Stimulated activated CD8-positive, alpha-beta memory T cell treated with anti-CD3 and anti-CD28 coated beads, Interleukin-7, amount 100 ng/mL, for 1 hour (primary cell): ENCODE measurements at regions not wholly inside any gene's neighbourhood (a gene's known extent, or its start where the extent isn't known, plus 50 kb on each side); places are given as distances from the start of the nearest gene placed in this dataset.
"Not testable (repeated sequence)": the region's sequence is repeated elsewhere in the genome, so short reads cannot be mapped to it uniquely, and the experiment has no call there.

Source experiments
- DNase-seq, 2 donors: peaks; one replicate each; pipeline ENCODE4 v3.0.0-alpha.2; 2020; ENCODE audit warnings: low read depth in 2 of 2

DNA sequence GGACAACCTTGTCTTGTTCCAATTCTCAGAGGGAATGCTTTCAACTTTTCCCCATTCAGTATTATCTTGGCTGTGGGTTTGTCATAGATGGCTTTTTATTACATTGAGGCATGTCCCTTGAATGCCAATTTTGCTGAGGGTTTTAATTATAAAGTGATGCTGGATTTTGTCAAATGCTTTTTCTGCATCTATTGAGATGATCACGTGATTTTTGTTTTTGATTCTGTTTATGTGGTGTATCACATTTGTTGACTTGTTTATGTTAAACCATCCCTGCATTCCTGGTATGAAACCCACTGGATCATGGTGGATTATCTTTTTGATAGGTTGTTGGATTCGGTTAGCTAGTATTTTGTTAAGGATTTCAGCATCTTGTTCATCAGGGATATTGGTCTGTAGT, 885.6 kb upstream of the SLC39A10 start:
- not testable (repeated sequence) for DNase-seq

DNA sequence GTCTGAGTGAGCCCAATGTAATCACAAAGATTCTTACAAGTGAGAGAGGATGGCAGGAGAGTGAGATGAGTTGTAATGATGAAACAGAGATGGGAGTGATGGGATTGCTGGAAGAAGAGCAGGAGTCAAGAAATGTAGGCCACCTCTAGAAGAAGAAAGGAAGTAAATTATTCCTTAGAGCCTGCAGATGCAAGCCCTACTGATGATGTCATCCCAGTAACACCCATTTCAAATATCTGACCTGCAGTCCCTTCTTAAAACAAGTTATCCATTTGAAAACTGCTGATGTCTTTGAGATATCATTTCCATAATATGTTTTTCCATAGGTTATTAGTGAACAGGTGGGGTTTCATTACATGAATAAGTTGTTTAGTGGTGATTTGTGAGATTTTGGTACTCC, 888.0 kb upstream of the SLC39A10 start:
- no peak for DNase-seq

DNA sequence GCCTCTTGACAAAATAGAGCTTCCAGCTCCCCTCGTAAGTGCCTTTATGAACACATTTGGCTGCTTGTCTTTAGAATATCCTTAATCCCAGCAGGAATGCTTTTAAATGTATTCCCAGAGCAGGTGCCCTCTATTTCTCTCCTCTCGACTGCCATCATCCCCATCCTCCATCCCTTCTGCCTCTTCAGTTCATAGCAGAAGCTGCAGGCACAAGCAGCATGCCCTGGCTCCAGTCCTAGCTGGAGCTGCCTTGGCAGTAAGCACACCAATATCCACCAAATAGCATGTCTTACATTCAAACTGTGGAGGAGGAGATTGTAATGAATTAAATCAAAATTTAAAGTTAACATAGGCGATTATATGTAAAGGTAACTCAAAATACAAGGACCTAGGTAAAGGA, 891.3 kb upstream of the SLC39A10 start:
- no peak for DNase-seq

DNA sequence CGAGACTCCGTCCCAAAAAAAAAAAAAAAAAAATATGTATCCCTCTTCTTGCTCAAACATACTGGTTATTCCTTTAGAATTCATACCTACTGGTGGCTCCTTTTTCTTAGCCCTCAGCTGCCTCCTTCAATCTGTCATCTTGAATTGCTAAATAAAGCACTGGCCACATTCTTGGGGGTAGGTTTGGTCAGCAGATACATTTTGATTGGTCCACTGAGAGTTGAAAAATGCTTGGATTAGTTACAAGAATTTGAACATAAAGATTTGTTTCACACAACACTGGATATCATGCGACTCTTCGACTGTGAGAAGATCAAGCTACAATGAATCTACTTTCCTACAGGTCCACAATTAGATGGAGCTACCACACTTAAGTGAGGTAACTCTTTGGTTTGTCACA, 906.1 kb upstream of the SLC39A10 start:
- DNase-seq, result no peak

DNA sequence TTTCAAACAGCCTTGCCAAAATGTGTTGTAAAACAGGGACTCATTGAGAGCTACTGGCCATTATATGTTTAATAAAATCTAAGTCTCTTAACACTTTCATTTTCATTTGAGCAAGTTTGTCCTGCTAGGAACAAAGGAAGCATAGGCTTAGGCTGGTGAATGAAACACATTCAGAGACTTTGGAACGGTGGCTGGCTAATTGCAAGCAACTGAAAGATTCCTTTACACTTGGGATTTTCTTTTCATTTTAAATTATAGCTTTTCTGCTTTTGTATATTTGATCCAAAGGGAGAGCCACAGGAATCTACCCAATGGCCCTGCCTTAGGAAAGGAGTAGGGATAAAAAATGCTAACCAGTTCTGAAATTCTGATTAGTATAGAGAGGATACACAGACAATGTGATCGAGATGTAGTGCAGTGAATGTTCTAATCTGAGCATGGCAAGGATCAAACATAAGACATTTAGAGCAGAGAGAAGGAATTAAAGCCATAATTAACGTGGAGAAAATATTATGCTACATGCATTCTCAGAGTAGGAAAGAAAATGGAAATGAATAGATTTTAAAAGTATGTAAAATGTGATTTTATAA, 911.4 kb upstream of the SLC39A10 start:
- DNase-seq, result no peak

DNA sequence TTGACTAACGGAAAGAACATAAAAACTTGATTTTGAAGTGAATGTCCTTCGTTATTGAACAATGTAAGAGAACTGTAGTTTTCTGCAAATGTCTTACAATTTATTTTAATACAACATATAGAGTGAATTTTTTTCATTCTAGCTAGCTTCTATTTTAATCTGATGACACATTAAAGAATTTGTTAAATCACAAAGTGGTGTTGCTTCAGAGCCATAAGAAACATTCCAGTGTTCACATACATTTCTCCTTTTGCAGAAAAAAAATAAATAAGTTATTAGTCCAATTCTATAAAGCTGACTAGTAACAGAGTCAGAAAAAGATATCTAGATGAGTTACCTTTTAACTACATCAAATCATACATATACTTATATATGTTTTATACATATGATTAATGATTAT, 914.3 kb upstream of the SLC39A10 start:
- no peak for DNase-seq

DNA sequence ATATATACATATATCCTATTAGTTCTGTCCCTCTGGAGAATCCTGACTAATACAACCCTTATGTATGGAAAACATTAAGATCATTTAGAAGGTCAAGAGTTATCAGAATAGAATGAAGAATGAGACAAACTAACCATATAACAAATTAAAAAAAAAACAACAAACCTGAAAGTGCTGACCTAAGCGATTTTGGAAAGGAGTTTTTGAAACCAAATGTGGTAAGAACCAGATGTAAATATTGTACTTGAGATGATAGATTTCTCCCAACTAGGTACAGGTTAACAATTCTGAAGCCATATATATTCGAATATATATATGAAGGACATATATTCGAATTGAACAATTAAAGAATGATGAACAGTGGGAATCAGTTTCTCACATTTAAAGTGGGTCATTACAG, 917.8 kb upstream of the SLC39A10 start:
- no peak for DNase-seq

DNA sequence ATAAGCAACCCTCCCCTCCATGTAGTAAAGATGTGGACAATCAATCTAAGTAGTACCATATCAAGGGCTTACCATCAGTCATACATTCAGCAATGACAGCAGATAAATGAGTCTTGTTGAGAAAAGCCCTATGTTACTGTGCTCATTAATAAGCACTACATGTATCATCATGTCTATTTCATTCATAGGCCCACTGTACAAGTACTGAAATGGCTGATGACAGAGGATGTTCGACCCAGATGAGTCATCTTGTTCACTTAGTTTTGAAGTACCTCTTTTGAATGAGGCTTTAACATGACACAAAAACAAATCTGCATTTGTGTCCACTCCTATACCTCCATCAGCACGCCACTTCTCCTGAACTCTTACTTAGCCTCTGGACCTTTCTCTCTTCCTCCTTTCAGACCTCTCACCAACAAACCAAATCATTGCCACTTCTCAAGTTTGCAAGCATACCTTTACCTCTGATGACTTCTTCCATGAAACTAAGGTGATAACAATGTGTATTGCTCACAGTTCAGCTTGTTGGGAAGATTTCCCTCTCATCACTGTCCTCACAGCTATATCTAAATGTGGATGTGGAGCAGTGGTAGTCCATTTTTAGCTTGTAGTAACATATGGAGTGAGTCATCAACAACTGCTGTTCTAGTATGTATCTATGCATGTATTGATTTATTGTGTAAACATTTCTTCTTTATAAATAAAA, 921.0 kb upstream of the SLC39A10 start:
- DNase-seq, result no peak

DNA sequence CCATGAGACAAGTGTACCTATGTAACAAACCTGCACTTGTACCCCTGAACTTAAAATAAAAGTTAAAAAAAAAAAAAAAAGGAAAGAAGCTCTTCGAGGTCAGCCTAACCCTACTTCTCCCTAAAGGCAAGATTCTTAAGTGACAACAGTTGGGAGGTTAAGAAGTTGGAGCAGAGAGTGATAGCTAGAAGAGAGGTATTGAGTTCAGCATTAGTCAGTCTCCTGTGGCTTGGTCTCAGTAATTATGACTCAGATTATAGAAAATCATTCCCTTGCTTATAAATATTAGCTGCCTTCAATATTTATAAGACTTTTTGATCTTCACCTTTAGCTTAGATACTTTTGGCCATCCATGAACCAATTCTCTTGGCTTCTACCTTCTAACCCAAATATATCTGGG, 926.8 kb upstream of the SLC39A10 start:
- DNase-seq, result no peak

DNA sequence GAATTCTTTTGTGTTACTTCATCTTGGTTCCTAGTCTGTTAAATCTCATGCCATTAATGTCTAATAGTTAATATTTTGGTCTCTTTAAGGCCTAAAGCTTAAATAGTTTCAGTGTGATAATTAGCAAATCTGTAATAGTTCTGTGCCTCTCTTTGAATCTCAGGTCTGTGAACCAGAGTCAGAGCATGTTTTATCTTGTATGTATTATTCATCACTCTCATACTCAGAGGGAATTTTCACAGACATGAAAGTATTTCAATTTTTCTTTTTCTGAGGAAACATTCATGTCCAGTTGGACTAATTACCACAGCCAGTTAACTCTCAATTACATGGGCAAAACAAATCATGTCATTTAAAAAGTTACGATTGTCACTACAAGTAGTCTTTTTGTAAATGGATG, 931.9 kb upstream of the SLC39A10 start:
- no peak for DNase-seq

DNA sequence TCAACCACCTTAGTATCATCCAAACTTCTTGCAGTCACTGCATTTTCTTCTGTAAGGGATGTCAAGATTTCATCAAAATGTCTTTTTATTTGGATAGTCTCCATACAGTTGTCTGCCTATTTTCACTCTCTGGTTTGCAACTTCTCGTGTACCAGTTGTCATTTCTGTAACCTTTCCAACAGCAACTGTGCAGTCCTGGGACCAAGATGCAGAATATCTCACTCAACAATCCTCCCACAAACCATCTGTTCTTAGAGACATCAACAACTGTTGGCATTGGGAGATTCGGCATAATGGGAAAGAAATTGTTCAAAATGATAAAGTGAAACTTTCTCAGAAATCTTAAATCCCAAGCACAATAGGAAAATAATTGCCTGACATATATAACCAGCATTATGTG, 933.6 kb upstream of the SLC39A10 start:
- DNase-seq, result no peak

DNA sequence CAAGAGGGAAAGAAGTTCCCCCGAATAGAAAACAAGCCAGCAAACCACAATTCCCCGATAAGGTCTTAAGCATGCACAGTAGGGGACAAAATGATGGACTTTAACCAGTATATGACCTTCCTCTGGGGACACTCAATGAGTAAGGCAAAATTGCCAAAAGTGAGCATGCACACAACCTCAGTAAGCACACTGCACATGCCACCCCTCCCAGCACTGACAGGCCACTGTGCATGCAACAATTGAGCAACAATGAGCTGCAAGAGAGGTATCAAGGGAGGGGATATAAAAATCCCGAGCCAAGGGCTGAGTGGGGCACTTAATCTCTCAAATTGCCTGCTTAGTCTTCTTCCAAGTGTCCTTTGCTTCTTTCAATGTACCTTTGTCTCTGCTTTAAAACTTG, 935.8 kb upstream of the SLC39A10 start:
- no peak for DNase-seq

DNA sequence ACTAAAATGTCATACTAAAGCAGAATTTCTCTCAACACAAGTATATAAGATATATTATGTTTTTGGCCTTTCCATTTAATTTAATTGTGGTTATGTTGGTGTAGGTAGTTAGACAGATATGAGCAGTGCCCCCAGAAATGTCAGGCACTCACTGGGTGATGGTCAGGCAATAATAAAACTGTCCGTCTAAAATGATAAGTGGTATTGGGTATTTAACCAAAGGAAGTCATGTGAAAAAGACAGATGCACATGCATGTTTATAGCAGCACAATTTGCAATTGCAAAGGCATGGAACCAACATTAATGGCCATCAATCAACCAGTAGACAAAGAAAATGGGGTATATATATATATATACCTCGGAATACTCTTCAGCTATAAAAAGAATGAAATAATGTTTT, 936.6 kb upstream of the SLC39A10 start:
- DNase-seq, result no peak

DNA sequence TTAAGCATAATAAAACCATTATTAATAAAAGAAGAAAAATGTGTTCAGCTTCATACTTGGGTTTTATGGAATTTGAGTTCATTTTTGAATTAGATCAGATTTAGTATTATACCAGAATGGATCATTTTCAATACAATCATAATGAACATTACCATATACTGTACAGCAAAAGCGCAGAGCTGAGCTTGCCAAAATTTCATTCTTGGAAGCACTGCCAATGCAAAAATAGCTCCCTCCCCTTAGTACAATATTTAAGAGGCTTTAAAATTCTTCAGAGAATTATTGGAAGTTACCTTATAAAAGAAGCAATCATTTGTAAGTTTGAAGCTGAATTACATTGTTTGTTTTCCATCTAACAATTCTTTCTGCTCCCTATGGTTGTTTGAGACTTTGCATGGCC, 938.1 kb upstream of the SLC39A10 start:
- no peak for DNase-seq

DNA sequence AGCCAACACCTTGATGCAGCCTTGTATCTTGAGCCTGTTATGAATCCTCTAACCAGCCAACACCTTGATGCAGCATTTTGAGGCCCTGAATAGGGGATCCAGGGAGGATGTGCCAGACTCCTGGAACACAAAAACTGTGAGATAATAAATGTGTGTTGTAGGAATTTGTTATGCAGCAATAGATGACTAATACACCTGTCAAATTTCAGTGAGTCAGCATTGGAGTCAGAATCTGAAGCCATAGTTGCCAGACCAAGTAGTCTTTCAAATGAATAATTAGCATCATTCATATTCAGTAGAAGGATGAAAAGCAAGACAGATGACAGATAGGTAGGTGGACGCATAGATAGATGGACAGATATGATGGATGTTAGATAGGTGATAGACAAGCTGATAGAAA, 942.5 kb upstream of the SLC39A10 start:
- no peak for DNase-seq

DNA sequence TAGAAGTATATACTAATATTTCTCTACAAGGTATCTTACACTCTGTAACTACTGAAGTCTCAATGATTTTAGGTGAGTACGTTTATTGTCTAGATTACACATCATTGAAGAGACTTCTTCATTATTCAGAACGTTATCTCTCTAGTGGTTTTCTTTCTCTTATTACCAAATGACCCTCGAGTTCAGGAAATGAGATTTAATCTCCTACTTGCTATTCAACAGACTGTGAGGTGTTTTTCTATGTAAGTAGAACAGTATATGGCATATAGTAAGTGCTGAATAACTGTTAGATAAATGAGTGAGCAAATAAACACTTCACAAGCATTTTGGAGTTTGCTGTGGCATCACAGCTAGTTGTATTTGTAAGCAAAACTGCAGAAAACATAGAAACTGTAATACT, 947.2 kb upstream of the SLC39A10 start:
- no peak for DNase-seq

DNA sequence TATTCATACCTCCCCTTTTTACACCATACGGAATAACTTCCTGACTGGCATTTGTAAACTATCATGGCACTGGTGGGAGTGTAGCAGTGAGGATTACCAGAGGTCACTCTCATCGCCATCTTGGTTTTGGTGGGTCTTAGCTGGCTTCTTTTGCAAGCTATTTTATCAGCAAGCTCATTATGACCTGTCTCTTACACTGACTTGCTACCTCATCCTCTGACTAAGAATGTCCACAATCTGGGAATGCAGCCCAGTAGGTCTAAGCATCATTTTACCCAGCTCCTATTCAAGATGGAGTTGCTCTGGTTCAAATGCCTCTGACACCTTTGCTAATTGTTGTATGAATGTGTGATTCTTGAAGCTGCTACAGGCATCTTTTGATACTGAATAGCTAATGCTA, 950.8 kb upstream of the SLC39A10 start:
- no peak for DNase-seq

DNA sequence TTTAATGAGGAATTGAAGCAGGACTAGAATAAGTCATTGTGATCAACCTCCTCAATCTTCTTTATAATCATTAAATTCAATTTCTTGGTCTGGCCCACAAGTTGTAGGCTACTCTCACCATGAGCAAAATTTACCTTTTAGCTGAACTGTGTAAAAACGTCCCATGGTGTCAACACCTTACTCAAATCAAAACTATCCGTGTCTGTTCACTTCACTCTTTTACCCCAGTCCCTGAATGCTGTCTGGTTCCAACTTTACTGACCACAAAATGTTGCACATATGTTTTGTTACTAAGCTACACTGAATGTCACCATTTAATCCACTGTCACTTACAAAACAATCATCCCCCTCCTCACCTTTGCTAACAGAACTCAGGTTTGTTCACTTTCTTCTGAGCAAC, 951.6 kb upstream of the SLC39A10 start:
- DNase-seq, result no peak

DNA sequence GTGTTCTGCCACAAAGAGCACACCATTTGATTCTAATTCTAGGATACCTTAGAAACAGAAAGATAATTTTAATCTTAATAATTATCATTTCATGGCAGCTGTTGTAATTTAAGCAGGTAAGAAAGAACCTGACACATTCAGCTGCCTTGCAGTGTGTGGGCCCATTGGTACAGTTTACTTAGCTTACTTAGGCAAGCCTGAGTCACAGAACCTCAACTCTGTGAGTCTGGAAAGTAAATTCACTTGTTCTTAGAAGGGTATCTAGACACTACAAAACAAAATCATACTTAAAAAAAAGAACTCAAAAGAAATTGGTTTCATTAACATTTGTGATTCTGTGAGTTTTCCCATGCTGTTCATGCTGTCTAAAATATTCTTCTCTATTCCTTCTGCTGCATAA, 956.3 kb upstream of the SLC39A10 start:
- no peak for DNase-seq

DNA sequence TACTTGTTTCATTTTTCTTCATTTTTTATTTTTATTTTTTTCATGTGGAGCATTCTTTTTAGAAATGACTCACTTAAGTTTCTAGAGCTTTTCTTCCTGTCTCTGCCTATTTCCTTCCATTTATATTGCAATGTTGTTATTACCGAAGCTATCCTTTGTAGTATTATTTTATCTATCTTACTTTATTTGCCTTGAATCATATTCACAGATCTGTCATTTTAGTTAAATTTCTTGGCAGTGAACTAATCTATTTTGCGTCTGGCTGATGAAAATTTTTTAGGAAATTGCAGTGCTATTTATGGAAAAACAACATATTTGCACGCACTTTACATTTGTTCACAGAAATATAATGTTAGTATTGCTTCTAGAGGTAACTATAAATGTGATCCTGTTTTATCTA, 956.9 kb upstream of the SLC39A10 start:
- no peak for DNase-seq

DNA sequence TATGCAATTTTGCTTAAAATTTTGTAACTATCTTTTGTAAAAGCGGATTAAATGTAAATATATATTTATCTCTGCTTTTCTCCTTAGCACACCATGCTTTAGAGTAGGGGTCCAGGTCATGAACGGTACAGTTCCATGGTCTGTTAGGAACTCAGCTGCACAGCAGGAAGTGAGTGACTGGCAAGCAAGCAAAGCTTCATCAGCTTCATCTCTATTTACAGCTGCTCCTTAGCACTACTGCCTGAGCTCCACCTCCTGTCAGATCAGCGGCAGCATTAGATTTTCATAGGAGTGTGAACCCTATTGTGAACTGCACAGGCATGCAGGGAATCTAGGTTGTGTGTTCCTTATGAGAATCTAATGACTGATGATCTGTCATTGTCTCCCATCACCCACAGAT, 959.0 kb upstream of the SLC39A10 start:
- no peak for DNase-seq

DNA sequence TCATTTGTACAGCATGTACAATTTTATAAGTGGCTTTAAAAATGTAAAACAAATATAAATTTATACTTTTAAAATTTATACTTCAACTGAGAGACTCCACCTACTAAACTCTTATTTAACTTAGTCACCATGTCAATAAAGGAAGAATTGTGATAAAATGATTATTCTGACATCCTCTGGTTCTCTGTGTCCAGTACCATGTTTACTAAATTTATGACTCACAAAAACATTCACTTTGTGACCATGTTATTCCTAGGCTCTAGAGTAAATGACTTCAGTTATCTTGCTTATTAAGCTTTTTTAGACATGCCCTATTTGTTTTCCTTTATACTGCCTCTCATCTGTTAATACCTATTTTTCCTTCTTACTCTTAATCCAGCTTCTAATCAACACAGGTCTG, 959.6 kb upstream of the SLC39A10 start:
- no peak for DNase-seq

DNA sequence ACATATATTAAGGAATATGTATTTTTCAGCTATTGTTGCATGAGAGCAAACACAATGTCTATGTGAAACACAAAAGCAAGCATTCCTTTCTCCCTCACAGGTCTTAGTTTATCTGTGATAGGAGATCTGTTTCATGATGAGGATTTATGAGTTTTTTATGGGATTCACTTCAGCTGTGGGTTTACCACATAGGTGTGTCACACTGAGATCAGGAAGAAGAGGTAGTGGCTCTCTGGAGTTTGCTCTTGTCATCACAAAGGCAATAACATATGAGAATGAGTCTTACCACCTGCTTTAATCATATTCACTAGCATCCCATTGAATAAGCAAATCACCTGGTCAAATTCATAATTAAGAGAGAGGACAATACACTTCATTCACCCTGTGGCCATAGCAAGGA, 960.3 kb upstream of the SLC39A10 start:
- no peak for DNase-seq

DNA sequence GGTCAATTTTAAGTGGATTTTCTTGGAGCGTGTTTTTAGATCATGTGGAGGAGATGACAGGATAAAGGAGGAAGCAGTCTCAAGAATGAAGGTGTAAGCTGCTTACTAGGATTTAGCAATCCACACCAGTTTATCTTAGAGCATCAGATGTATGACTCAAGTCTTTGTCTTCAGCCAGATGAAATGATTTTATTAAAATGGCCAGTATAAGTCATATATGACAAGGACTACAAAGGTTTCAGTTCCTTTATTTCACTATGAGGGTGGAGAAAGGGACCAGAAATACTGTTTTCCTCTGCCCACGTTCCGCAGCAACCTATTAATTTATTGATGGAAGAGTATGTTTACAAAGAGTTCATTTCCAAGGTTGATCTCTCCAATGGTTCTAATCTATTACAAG, 970.5 kb upstream of the SLC39A10 start:
- DNase-seq, result no peak
